ENCODE measurements at regions not wholly inside any gene's neighbourhood (a gene's known extent, or its start where the extent isn't known, plus 50 kb on each side); places are given as distances from the start of the nearest gene placed in this dataset.

DNA sequence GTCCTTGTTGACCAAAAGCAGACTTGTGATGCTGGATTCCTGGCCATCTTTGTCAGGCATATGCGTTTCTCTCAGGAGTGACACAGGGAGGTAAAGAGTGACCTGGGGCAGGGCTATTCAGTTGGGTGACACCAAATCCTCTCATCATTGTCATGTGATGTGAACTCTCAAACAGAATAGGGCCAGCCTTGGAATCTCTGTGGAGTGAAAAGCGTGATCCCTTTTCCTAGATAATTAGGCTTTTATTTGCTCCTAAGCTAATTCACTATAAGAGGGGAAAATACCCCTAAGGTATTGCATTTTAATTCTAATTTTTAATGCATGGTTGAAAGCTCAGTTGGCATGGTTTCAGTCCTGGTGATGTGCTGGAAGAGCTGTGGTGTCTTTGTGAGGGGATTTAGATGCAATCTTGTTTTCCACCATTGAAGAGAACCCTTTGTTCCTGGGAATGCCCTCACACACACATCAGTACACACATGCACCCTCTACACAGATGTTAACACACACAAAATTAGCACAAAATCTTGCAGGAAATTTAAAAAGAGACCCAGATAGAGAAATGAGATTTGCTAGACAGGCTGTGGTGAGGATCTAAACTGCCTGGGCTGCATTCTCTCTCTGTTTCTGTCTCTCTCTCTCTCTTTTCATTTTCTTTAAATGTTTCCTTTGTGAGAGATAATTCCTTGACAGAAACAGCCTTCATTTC is 349.9 kb downstream of the TSN start:
- DNase-seq (ENCODE audit: low read depth, low spot score): no peak

DNA sequence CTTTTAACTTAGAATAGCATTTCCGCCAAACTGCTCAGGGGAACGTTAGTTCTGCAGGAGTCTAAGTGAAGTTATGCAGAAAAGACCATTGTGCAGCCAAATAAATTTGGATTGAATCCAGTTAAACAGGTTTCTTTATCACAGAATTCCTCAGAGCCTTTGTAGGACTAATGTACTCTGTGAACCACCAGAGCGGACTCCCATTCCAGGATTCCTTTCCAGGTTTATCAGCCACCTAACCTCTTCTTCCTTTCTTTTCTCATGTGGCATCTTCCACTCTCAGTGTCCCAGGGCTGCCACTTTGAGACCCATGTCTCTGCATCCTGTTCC is 350.4 kb downstream of the TSN start:
- no peak for DNase-seq (ENCODE audit: low read depth, low spot score)

DNA sequence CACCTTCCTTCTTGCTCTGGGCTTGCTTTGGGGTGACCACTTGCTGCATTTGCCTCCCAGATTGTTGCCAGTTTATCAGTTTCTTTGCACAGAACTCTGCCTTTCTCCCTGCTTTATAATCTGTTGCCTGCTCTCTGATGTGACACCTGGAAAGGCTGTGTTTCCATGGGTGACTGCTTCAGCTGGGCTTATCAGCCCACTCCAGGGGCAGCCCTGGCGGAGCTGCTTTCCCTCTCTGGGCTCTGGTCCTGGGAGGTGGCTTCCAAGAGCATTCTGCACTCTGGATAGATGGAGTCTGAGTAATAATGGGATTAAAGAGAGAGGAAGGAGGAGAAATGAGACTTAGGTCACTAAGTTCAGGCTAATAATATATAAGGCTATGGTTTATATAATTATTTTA is 352.7 kb downstream of the TSN start:
- no peak for DNase-seq (ENCODE audit: low read depth, low spot score)

DNA sequence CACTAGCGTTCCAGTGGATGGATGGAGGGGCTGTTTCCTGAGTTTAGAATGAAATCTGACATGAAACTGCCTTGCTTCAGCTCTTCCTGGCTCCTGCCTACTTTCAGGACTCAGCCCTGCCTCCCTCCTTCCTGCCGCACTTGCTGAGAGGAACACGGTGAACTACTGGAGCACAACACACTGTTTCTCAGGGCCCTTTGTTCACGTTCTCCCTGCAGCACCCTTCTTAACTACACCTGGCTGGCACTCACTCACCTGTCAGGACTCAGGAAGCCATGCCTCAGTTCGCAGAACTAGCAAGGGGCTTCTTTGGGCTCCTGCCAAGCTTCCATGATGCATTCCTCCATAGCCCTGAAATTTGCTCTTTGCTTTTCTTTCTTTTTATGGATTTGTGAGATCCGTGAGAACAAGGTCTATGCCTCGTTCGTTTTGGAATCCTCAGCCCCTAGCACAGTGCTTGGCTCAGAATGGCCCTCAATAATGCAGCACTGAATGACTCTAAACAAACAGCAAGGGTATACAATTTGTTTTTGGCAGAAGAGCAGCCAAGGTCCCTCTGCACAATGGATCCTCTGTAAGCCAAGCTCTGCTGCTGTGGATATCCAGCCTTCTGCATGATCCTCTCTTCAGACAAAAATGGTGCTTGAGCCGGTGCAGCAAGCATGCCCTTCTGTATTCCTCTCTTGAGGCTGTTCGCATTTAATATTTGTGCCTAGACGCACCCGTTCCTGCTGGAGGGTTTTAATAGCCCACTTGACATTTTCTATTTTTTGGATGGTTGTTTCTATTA is 357.0 kb downstream of the TSN start:
- no peak for DNase-seq (ENCODE audit: low read depth, low spot score)

DNA sequence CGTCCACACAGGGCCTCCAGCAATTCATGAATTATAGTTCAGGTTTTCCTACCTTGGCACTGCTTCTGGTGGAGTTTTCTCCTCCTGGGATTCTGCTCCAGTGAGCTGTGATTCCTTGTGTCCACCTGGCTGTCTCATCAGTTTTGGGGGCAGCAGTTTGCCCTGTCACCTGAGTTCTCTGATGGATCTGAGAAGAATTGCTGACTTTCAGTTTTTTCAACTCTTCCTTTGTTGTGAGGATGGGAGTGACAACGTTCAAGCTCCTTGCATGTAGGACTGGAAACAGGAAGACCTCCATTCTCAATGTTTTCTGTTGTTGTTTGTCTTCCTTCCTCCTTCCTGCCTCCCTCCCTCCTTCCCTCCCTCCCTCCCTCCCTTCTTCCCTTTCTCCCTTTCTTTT is 359.0 kb downstream of the TSN start:
- no peak for DNase-seq (ENCODE audit: low read depth, low spot score)

DNA sequence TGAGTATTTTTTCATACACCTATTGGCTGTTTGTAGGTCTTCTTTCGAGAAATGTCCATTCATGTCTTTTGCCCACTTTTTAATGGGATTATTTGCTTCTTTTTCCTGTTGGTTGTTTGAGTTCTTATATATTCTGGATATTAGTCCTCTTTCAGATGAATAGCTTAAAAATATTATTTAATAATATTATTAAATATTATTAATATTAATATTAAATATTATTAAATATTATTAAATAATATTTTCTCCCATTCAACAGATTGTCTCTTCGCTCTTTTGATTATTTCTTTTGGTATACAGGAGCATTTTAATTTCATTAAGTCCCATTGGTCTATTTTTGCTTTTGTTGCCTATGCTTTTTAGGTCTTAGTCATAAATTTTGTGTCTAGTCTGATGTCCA is 361.9 kb downstream of the TSN start:
- DNase-seq (ENCODE audit: low read depth, low spot score): no peak

DNA sequence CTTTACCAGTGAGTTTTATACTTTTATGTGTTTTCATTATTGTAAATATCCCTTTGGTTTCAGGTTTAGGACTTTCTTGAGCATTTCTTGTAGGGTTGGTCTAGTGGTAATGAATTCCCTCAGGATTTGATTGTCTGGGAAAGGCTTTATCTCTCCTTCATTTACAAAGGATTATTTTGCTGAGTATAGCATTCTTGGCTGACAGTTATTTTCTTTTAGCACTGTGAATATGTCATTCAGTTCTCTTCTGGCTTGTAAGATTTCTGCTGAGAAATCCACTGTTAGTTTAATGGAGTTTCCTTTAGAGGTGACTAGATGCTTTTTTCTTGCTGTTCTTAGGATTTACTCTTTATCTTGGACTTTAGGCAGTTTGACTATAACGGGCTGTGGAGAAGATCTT is 373.9 kb downstream of the TSN start:
- no peak for DNase-seq (ENCODE audit: low read depth, low spot score)

DNA sequence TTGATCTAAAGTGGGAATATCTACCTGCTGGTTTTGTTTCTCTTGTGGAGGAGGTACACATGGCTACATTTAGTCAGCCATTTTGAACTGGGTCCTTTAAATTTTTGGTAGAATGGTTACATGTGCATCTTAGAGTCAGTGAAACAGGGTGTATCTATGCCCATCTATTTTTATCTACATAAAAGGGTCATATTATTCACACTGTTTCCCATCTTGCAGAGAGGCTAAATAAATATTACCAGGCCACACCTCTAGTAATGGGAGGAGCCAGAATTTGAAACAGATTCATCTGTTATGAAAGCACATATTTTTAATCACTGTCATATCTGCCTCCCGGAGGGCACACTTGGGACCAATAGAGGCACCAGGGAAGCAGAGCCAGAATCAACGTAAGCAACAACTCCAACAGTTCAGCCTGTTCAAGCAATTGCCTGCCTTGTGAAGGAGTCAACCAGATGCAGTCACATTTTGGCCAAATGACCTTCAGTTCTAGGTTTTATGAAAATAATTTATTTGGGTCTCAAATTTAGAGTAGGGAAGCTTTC is 376.8 kb downstream of the TSN start:
- no peak for DNase-seq (ENCODE audit: low read depth, low spot score)

DNA sequence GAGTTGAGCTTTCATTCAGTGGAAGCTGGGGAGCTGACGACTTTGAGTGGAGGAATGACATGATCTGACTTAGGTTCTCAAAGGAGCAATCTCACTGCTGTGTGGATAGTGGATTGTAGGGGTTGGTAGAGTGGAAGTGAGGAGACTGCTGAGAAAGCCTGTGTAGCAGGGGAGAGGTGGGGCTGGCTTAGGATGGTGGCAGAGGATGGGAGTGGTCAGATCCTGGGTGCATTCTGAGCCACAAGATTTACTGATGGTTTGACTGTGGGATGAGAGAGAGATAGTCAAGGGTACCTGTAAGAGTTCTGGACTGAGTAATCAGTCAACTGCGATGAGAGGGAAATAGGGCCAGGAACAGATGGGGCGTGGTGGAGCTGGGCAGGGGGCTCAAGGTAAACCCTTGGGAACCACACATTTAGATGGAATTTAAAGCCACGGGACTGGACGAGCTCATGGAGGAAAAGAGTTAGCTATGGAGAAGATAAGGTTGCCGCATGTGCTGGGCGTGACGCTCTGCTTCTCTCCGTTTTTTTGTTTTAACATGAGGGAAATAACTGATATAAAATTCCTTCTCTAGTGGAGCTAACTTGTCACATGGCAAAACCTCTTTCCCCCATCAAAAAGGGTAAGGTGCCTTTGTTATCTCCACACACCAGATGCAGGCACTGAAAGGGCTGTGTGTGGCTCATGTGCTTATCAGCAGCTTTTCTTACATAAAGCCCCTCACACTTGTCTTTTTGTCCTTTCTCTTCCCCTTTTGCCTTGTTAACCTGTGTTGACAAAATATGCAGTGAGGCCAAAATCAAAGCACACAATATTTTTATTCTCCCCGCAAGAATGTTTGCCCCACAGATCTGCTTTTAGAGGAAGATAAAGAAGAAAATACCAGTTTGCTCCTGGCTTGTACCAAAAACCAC is 379.8 kb downstream of the TSN start:
- DNase-seq (ENCODE audit: low read depth, low spot score): no peak

DNA sequence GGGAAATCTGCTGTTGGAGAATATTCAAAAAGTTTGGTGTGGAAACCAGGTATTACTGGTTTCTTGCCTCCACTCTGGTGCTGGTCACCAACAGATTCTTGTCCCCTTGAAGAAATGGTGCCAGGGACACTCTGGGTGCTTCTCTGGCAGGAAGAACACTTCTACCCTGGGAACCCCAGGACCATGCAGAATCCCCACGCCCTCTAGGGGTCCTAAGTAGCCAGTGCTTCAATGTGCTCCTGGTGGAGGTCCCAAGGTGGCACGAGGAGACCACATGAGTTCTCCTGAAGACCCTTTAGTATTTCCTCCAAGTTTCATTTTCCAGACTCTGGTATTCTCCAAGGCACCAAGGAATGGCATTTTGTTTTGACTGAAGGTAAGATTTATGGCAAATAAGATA is 380.6 kb downstream of the TSN start:
- no peak for DNase-seq (ENCODE audit: low read depth, low spot score)

DNA sequence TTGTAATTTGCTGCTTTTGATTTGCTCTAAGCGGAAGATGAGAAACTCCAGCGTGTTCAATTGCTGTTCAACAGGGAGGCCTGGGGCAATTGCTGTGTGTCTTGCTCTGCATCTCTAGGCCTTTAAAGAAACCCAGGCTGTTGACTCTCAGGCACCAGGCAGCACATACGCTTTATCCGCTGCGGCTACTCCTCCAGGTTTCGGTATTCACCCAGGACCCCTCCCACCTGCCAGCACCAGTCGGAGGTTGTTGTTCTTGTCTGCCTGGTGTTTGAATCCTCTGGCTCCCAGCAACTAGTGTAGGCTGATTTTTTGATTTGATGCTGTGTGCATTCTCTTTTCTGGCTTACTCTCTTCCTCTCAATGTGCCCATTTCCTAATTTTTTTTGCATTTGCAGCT is 383.1 kb downstream of the TSN start:
- DNase-seq (ENCODE audit: low read depth, low spot score): no peak

DNA sequence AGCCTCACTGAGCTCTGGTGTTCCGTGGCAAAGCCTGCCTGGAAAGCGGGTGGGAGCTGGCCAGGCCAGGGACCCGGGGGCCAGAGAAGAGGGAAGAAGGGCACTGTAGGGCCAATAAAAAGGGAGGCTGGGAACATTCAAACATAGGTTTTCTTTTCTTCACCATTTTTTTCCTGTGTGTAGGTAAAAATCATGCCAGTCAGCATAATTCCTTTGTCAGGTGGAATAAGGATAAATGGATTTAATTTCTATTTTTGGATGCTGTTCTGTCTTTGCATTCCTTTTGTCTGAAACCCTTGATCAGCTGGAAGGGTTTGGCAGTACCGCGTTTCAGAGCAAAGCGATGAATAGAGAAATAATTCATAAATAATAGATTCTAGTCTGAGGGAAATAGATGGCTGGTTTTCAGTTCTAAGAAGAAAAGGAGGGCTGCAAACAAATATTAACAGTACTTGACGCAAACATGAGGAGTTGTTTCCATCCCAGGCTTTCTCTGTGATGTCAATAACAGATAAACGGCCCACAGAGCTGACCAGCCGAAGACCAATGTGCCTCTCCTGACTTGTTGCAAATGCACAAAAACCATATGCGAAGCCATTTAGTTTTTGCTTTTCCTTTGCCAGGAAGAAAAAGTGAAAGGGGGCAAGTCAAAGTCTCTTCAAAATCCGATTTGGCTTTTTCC is 384.4 kb downstream of the TSN start:
- DNase-seq (ENCODE audit: low read depth, low spot score): no peak

DNA sequence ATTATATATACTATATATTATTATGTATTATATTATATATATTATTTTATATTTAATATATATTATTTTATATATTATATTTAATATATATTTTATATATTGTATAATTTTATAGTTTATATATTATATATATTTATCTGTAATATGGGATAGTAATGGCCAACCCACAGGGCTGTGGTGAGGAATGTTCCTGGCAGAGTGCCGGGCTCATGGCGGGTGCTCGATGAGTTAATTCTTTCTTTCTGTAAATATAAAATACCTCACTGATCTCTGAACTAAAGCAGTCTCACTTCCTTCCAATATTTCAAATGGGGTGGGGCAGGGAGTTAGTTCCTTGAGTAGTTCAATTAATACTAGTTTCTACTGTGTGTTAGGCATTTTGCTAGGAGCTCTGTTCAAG is 389.4 kb downstream of the TSN start:
- no peak for DNase-seq (ENCODE audit: low read depth, low spot score)

DNA sequence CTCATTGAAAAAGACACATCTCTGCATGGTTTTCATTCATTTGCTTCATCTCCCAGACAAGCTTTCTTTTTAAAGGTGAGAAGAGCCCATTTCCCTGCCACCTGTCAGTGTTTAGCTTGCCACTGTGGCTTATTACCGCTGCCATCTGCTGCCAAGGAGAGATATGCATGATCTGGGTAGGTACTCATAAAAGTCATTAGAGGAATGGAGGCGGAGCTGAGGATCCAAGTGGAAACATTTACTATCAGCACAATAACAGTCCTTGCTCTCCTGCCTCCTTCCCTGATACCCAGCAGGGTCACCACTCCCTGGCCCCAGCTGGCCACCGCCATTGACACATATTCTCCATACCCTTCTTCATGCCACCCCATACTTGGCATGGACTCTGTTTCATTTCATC is 390.4 kb downstream of the TSN start:
- no peak for DNase-seq (ENCODE audit: low read depth, low spot score)

DNA sequence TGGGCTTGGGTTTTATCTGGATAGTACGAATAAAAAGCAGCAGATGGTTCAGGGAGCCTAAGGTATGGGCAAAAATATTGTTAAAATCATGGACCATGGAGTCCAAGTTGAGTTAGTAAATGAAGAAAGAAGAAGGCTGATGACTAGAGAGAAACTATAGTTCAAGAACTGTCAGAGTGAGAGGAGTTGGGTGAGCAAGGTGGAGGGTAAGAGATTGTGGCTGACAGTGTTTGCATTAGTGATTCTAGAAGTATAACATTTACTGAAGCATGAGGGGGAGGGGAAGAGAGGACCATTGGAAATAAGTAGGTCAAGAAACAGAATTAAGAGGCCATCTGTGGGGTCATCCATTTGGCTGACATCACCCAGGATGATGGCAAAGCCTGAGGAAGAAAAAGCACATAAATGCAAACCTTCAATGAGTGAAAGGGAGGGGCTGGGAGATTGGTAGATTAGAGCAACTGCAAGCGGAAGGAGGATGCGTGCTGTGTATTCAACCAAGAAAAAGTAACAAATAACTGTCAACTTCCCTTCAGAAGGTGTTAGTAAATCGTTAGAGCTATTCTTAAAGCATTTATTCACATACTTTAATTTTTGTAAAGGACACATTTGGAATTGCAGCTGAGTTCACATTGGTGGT is 392.8 kb downstream of the TSN start:
- DNase-seq (ENCODE audit: low read depth, low spot score): no peak

DNA sequence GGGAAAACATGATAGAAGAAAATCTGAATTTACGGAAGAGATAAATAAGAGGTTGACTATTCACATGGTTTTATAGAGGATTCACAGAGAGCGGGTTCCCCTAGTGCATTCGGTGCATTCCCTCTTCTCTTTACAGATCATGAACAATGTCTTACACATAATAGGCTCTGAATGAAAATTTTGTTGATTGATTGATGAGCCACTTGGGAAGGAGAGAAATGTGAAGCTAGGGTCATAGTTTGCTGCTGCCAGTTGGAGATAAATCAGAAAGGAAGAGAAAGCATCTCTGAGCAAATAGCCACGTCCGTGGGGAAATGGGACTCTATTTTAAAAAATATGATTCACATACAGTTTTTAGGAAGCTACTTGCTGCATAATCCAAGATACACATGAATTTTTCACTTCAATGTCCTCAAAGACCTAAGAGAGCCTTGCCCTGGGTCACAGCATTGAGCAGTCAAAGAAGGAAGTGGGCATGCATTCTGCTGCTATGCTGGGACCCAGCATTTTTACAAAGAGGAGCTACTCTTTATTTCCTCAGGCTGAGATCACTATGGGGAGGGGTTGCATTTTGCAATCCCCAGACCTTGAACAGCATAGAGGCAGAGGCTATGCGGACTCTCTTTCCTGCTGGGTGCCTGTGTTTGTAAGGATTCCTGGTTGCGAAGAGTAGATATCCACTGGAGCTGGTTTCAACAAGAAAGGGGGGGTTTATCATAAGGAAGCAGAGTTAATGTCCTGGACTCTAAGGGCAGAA is 395.3 kb downstream of the TSN start:
- DNase-seq (ENCODE audit: low read depth, low spot score): no peak

DNA sequence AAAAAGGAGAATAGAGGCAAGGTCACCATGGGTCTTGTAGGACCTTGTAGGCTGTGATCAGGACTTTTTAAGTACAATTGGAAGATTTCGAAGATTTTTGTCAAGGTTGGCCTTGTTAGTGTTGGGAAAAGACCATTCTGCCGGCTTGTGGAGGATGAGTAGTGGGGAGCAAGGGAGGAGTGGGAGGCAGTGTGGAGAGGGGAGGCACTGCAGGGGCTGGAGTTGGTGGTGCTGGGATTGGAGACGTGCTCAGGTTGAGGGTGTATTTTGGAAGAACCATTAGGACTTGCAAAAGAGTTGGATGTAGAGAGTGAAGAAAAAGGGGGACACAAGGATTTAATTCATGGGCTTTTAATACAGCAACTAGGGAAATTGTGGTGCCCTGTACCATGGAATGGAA is 397.1 kb downstream of the TSN start:
- DNase-seq (ENCODE audit: low read depth, low spot score): no peak

DNA sequence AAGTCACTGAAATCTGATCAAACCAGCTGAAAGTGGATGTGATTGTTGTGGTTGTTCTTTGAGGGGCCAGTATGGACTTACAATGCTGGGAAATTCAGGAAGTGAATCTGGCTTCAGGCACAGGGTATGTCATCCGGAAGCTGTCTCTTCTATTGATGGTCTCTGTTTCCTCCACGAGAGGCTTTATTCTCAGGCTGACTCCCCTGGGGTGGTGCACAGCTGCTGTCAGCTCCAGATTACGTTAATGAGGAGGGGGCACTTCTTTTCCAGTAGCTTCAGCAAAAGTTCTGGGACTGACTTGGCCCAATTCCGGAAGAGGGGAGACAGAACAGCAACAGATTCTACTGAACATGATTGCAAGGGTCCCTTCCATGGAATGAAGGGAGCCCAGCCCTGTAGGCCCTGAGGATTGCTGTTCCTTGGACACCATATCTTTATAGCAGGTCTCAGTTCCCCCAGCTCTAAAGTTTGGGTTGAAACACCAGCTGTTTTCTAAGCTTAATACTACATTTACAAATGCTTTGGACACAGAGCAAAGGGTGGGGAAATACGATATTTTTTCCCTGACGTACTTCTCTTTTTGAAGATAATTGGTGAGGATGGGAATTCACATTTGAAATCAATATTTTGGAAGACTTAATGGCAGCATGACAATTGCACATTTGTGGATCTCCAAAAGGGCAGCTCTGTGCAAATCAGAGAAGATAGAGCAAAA is 400.9 kb downstream of the TSN start:
- DNase-seq (ENCODE audit: low read depth, low spot score): no peak

DNA sequence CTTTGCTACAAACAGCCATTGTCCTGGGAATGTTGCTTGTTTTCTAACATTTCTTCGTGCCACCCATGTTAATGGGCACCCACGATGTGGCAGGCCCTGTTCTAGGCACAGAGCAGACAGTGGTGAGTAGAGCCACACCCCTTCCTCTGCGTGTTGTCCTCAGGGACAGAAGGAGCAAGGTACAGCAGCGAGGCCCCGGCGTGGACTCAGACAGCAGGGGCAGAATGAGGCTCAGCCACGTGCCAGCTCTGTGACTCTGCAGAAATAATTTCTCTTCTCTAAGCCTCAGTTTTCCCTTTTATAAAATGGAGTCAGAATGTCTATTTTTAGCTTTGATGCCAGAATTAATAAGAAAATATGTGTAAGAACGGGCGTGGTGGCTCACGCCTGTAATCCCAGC is 401.7 kb downstream of the TSN start:
- DNase-seq (ENCODE audit: low read depth, low spot score): no peak

DNA sequence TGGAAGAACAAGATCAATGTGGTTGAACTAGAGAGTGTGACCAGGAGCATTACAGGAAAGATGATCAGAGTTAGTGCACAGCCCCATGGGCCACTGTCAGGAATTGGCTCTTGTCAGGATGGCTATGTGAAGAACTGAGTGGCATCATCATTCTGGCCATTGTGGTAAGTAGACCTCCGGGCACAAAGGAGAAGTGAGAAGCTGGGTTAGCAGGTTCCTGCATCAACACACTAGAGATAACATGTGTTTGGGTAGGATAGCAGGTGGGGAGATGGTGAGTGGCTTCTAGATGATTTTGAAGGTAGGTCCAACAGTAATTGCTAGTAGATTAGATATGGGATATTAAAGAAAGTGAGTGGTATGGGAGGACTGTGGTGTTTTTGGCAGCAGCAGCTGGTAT is 408.2 kb downstream of the TSN start:
- DNase-seq (ENCODE audit: low read depth, low spot score): no peak

All from smooth muscle cell of the brain vasculature (primary cell).